Lower leg skin (tissue), 3 donors: ENCODE measurements at regions not wholly inside any gene's neighbourhood (a gene's known extent, or its start where the extent isn't known, plus 50 kb on each side); places are given as distances from the start of the nearest gene placed in this dataset.

Source experiments
- POLR2A ChIP-seq, 2 donors: fragments of 450-650 bp; IDR thresholded peaks; one replicate each; pipeline ENCODE4 v1.6.1; 2016 to 2017; ENCODE audit warnings: antibody characterized with exemption in 2 of 2, mild to moderate bottlenecking in 1 of 2, moderate library complexity in 1 of 2
- TF ChIP-seq, protein P1 (sequence below), 3 donors: fragments of 450-650 bp; IDR thresholded peaks; one replicate each; pipeline ENCODE4 v1.5.1; 2016; ENCODE audit warnings: antibody characterized with exemption in 3 of 3, mild to moderate bottlenecking in 3 of 3, moderate library complexity in 2 of 3

- TF ChIP-seq, protein P1, sequence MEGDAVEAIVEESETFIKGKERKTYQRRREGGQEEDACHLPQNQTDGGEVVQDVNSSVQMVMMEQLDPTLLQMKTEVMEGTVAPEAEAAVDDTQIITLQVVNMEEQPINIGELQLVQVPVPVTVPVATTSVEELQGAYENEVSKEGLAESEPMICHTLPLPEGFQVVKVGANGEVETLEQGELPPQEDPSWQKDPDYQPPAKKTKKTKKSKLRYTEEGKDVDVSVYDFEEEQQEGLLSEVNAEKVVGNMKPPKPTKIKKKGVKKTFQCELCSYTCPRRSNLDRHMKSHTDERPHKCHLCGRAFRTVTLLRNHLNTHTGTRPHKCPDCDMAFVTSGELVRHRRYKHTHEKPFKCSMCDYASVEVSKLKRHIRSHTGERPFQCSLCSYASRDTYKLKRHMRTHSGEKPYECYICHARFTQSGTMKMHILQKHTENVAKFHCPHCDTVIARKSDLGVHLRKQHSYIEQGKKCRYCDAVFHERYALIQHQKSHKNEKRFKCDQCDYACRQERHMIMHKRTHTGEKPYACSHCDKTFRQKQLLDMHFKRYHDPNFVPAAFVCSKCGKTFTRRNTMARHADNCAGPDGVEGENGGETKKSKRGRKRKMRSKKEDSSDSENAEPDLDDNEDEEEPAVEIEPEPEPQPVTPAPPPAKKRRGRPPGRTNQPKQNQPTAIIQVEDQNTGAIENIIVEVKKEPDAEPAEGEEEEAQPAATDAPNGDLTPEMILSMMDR (IDR thresholded peaks at IDR 0.05) = no peak
- TF ChIP-seq POLR2A (IDR thresholded peaks at IDR 0.05) = no peak
Measured at GRCh38 chr3:148021381-148021780, 612.2 kb downstream of the ZIC1 start.
